HEK293 (cell line): ENCODE measurements at regions not wholly inside any gene's neighbourhood (a gene's known extent, or its start where the extent isn't known, plus 50 kb on each side); places are given as distances from the start of the nearest gene placed in this dataset.

Experiments
- CTCF ChIA-PET: fragments of 350-600 bp; formaldehyde crosslinking; extraction: SDS; loops from one replicate; lab custom pipeline; 2021; ENCODE audit warnings: antibody characterized with exemption; lab: Yijun Ruan, JAX
- POLR2A ChIA-PET: fragments of 300-600 bp; formaldehyde crosslinking; extraction: SDS; loops from one replicate; lab custom pipeline; 2020; ENCODE audit warnings: antibody characterized with exemption, inconsistent platforms; lab: Yijun Ruan, JAX
- H3K27ac ChIP-seq: fragments of 200-500 bp; sonication (Bioruptor generic); 2 replicates; pipeline ENCODE4 v1.5.1; 2014; ENCODE audit warnings: low read depth, low read length, control low read depth, inconsistent platforms; ENCODE audit errors: extremely low read depth
- H3K36me3 ChIP-seq, 2 experiments: fragments of 200-500 bp in 1 of 2; sonication (Bioruptor generic) in 1 of 2; 1 replicate in 1 of 2; 2 replicates in 1 of 2; pipeline ENCODE4 v1.5.1; 2014 to 2017; ENCODE audit warnings: inconsistent platforms in 2 of 2, low read length in 2 of 2; ENCODE audit not compliant: control insufficient read depth in 2 of 2, insufficient read depth in 1 of 2
- H3K4me1 ChIP-seq: fragments of 200-500 bp; sonication (Bioruptor generic); 2 replicates; pipeline ENCODE4 v1.5.1; 2014; ENCODE audit warnings: mild to moderate bottlenecking, low read length, inconsistent platforms; ENCODE audit not compliant: control insufficient read depth, insufficient read depth
- H3K4me3 ChIP-seq: 2 replicates; pipeline ENCODE4 v1.5.1; 2011; ENCODE audit warnings: low read depth, mild to moderate bottlenecking, control low read depth, low read length, moderate library complexity
- H3K9me3 ChIP-seq: fragments of 200-500 bp; sonication (Bioruptor generic); 2 replicates; pipeline ENCODE4 v1.5.1; 2014; ENCODE audit warnings: low read depth, low read length, inconsistent platforms; ENCODE audit not compliant: control insufficient read depth, insufficient read depth
- GLIS1 ChIP-seq: fragments of 450-650 bp; formaldehyde crosslinking; IDR thresholded peaks from 2 replicates; pipeline ENCODE4 v1.5.1; 2016; ENCODE audit warnings: missing biosample characterization, missing genetic modification characterization
- HOXD13 ChIP-seq: sonication (generic); formaldehyde crosslinking; IDR thresholded peaks from 2 replicates; pipeline ENCODE4 v1.8.0; 2022; ENCODE audit warnings: missing genetic modification reagents, borderline replicate concordance
- KLF16 ChIP-seq: fragments of 450-650 bp; formaldehyde crosslinking; IDR thresholded peaks from 2 replicates; pipeline ENCODE4 v1.5.1; 2017; ENCODE audit warnings: missing biosample characterization, missing genetic modification characterization
- KLF7 ChIP-seq: fragments of 450-650 bp; formaldehyde crosslinking; IDR thresholded peaks from 2 replicates; pipeline ENCODE4 v1.5.1; 2016; ENCODE audit warnings: missing biosample characterization, missing genetic modification characterization, borderline replicate concordance
- KLF9 ChIP-seq: fragments of 450-650 bp; formaldehyde crosslinking; IDR thresholded peaks from 2 replicates; pipeline ENCODE4 v1.5.1; 2016; ENCODE audit warnings: missing biosample characterization, missing genetic modification characterization, low read depth
- MEIS1 ChIP-seq: sonication (generic); formaldehyde crosslinking; IDR thresholded peaks from 2 replicates; pipeline ENCODE4 v1.8.1; 2022; ENCODE audit warnings: missing genetic modification reagents, mild to moderate bottlenecking, borderline replicate concordance
- PRDM1 ChIP-seq: fragments of 450-650 bp; formaldehyde crosslinking; IDR thresholded peaks from 2 replicates; pipeline ENCODE4; 2016; ENCODE audit warnings: missing biosample characterization, missing genetic modification characterization
- ZBTB21 ChIP-seq: fragments of 450-650 bp; formaldehyde crosslinking; IDR thresholded peaks from 2 replicates; pipeline ENCODE4 v1.5.1; 2017; ENCODE audit warnings: missing biosample characterization, missing genetic modification characterization
- ZNF132 ChIP-seq: fragments of 450-650 bp; formaldehyde crosslinking; IDR thresholded peaks from 2 replicates; pipeline ENCODE4 v1.5.1; 2017; ENCODE audit warnings: missing biosample characterization, missing genetic modification characterization, borderline replicate concordance
- ZNF16 ChIP-seq: fragments of 450-650 bp; formaldehyde crosslinking; IDR thresholded peaks from 2 replicates; pipeline ENCODE4 v1.5.1; 2016; ENCODE audit warnings: low read depth, missing biosample characterization, missing genetic modification characterization
- ZNF394 ChIP-seq: fragments of 450-650 bp; formaldehyde crosslinking; IDR thresholded peaks from 2 replicates; pipeline ENCODE4 v1.5.1; 2016; ENCODE audit warnings: missing biosample characterization, missing genetic modification characterization, mild to moderate bottlenecking, moderate library complexity, borderline replicate concordance
- ZNF660 ChIP-seq: fragments of 450-650 bp; IDR thresholded peaks from 2 replicates; pipeline ENCODE4 v1.5.1; 2018; ENCODE audit warnings: missing biosample characterization, mild to moderate bottlenecking, missing genetic modification characterization
- ZNF76 ChIP-seq: fragments of 450-650 bp; formaldehyde crosslinking; IDR thresholded peaks from 2 replicates; pipeline ENCODE4; 2016; ENCODE audit warnings: low read depth, missing biosample characterization, missing genetic modification characterization, borderline replicate concordance
- ZXDB ChIP-seq: fragments of 450-650 bp; formaldehyde crosslinking; IDR thresholded peaks from 2 replicates; pipeline ENCODE4 v1.5.1; 2016; ENCODE audit warnings: missing biosample characterization, missing genetic modification characterization
- TF ChIP-seq, protein P1 (sequence below): fragments of 450-650 bp; formaldehyde crosslinking; IDR thresholded peaks from 2 replicates; pipeline ENCODE4 v1.5.1; 2017; ENCODE audit warnings: missing biosample characterization, missing genetic modification characterization
- TF ChIP-seq, protein P2 (sequence below): fragments of 450-650 bp; formaldehyde crosslinking; IDR thresholded peaks from 2 replicates; pipeline ENCODE4 v1.5.0; 2017; ENCODE audit warnings: missing biosample characterization, missing genetic modification characterization, borderline replicate concordance
- TF ChIP-seq, protein P3 (sequence below): fragments of 450-650 bp; IDR thresholded peaks from 2 replicates; pipeline ENCODE4 v1.5.1; 2018; ENCODE audit warnings: missing biosample characterization, missing genetic modification characterization

DNA sequence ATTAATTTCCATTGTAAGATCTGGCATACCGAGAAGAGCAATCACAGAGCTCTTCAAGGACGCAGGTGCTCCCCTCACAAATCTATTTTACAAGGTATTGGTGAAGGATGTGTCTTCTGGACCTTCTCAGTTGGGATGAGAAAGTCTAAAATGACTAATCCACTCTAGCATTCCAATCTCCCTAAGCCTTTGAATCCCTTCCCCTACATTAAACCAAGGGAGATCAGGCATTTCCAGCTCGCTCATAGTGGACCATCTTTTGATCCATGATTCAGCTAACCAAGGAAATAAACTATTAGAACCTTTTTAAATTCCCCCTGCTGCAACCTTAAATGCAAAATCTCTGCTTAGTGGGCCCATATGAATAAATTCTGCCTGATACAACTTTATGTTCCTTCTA lies 95.9 kb upstream of the FBN2 start:
- no peaks in the 10 kb centered on the region for H3K4me1 ChIP-seq
- H3K4me3 ChIP-seq: no peak overlapping the region
- TF ChIP-seq ZNF76 (no peak), KLF7 (tag by site-specific recombination) (no peak), ZXDB (tag by site-specific recombination) (no peak), ZNF660 (tag by site-specific recombination) (no peak), ZBTB21 (no peak), ZNF16 (tag by site-specific recombination) (no peak), KLF9 (no peak), KLF16 (tag by site-specific recombination) (no peak), ZNF132 (tag by site-specific recombination) (no peak), HOXD13 (CRISPR knock-in tag) (no peak), ZNF394 (tag by site-specific recombination) (no peak), PRDM1 (no peak)
- TF ChIP-seq, protein P1, sequence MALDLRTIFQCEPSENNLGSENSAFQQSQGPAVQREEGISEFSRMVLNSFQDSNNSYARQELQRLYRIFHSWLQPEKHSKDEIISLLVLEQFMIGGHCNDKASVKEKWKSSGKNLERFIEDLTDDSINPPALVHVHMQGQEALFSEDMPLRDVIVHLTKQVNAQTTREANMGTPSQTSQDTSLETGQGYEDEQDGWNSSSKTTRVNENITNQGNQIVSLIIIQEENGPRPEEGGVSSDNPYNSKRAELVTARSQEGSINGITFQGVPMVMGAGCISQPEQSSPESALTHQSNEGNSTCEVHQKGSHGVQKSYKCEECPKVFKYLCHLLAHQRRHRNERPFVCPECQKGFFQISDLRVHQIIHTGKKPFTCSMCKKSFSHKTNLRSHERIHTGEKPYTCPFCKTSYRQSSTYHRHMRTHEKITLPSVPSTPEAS (tag by site-specific recombination): no peak
- TF ChIP-seq, protein P2, sequence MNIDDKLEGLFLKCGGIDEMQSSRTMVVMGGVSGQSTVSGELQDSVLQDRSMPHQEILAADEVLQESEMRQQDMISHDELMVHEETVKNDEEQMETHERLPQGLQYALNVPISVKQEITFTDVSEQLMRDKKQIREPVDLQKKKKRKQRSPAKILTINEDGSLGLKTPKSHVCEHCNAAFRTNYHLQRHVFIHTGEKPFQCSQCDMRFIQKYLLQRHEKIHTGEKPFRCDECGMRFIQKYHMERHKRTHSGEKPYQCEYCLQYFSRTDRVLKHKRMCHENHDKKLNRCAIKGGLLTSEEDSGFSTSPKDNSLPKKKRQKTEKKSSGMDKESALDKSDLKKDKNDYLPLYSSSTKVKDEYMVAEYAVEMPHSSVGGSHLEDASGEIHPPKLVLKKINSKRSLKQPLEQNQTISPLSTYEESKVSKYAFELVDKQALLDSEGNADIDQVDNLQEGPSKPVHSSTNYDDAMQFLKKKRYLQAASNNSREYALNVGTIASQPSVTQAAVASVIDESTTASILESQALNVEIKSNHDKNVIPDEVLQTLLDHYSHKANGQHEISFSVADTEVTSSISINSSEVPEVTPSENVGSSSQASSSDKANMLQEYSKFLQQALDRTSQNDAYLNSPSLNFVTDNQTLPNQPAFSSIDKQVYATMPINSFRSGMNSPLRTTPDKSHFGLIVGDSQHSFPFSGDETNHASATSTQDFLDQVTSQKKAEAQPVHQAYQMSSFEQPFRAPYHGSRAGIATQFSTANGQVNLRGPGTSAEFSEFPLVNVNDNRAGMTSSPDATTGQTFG (tag by site-specific recombination): no peak
- TF ChIP-seq, protein P3, sequence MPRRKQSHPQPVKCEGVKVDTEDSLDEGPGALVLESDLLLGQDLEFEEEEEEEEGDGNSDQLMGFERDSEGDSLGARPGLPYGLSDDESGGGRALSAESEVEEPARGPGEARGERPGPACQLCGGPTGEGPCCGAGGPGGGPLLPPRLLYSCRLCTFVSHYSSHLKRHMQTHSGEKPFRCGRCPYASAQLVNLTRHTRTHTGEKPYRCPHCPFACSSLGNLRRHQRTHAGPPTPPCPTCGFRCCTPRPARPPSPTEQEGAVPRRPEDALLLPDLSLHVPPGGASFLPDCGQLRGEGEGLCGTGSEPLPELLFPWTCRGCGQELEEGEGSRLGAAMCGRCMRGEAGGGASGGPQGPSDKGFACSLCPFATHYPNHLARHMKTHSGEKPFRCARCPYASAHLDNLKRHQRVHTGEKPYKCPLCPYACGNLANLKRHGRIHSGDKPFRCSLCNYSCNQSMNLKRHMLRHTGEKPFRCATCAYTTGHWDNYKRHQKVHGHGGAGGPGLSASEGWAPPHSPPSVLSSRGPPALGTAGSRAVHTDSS (tag by site-specific recombination): no peak
- CTCF ChIA-PET: no interaction called here
- POLR2A ChIA-PET: interaction anchor here (0.6 to 0.9 kb wide), 2 partner anchors 11 to 1944 kb away, joined by 3 read pairs; no protein-coding TSS in a partner anchor
- H3K9me3 ChIP-seq: no peaks in the 10 kb centered on the region
- no peaks in the 10 kb centered on the region for H3K36me3 ChIP-seq
- no peak overlapping the region for H3K27ac ChIP-seq

DNA sequence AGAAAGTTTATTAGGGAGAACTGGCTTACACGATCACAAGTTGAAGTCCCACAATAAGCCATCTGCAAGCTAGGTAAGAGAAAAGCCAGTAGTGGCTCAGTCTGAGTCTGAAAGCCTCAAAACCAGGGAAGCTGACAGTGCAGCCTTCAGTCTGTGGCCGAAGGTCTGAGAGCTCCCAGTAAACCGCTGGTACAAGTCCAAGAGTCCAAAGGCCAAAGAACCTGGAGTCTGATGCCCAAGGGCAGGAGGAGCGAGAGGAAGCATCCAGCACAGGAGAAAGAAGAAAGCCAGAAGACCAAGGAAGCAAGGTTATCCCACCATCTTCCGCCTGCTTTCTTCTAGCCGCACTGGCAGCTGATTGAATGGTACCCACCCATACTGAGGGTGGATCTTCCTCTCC lies 97.3 kb upstream of the FBN2 start:
- no peak for TF ChIP-seq MEIS1 (CRISPR knock-in tag)
- Histone ChIP-seq H3K36me3 (no peaks in the 10 kb centered on the region), H3K27ac (no peak overlapping the region), H3K4me1 (no peaks in the 10 kb centered on the region), H3K4me3 (no peak overlapping the region), H3K9me3 (no peaks in the 10 kb centered on the region)
- POLR2A ChIA-PET: no interaction called here
- CTCF ChIA-PET: no interaction called here

DNA sequence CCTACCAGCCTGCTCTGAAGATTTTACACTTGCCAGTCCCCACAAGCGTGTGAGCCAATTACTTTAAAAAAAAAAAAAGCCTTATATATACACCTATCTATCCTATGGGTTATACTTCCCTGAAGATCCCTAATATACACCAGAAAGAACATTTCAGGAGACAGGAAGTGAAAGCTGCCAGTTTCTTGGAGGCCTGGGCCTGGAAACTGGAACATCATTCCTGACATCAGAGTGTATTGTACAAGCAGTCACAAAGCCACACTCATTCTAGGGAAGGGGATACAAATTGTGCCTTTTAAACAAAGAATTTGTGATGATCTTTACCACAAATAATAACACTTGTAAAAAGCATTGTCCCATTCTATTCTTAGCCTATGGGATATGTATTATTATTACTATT lies 98.3 kb upstream of the FBN2 start:
- no peak for TF ChIP-seq GLIS1
- TF ChIP-seq, all 188 proteins: peak for 0
- Histone ChIP-seq H3K4me3 (no peak overlapping the region), H3K27ac (no peak overlapping the region), H3K4me1 (no peaks in the 10 kb centered on the region), H3K9me3 (no peaks in the 10 kb centered on the region), H3K36me3 (no peaks in the 10 kb centered on the region)
- POLR2A ChIA-PET: no interaction called here
- CTCF ChIA-PET: no interaction called here
